ENCODE measurements at regions not wholly inside any gene's neighbourhood (a gene's known extent, or its start where the extent isn't known, plus 50 kb on each side); places are given as distances from the start of the nearest gene placed in this dataset.
"Not testable (repeated sequence)": the region's sequence is repeated elsewhere in the genome, so short reads cannot be mapped to it uniquely, and the experiment has no call there.

- Histone ChIP-seq H3K9me3 (ENCODE audit: control insufficient read depth, low read depth, low read length) (no peaks in the 10 kb centered on the region), H3K36me3 (ENCODE audit: control insufficient read depth, insufficient read depth, low read length) (no peaks in the 10 kb centered on the region), H3K27ac (ENCODE audit: low read length) (no peak overlapping the region), H3K4me1 (ENCODE audit: control insufficient read depth, insufficient read depth, low read length) (no peaks in the 10 kb centered on the region), H3K27me3 (ENCODE audit: control insufficient read depth, insufficient read depth, low read length) (no peaks in the 10 kb centered on the region), H3K4me3 (ENCODE audit: low read length) (no peak overlapping the region)
- DNase-seq, result no peak
- WGBS (ENCODE audit: insufficient coverage, low lambda C conversion rate), result no CpG with 5 or more reads among the region's 2 CpGs
These were observed 88.6 kb upstream of the FRMPD3 start for GRCh38 chrX:107360788-107361360.

GRCh38 chrX:107370185-107370584, 79.3 kb upstream of the FRMPD3 start:
- H3K4me3 ChIP-seq (ENCODE audit: low read length); H3K27me3 ChIP-seq (ENCODE audit: control insufficient read depth, insufficient read depth, low read length); DNase-seq; H3K36me3 ChIP-seq (ENCODE audit: control insufficient read depth, insufficient read depth, low read length); H3K4me1 ChIP-seq (ENCODE audit: control insufficient read depth, insufficient read depth, low read length); H3K27ac ChIP-seq (ENCODE audit: low read length); H3K9me3 ChIP-seq (ENCODE audit: control insufficient read depth, low read depth, low read length): not testable (repeated sequence)
- no CpG with 5 or more reads among the region's 3 CpGs for WGBS (ENCODE audit: insufficient coverage, low lambda C conversion rate)

- Histone ChIP-seq H3K27me3 (ENCODE audit: control insufficient read depth, insufficient read depth, low read length) (no peaks in the 10 kb centered on the region), H3K36me3 (ENCODE audit: control insufficient read depth, insufficient read depth, low read length) (no peaks in the 10 kb centered on the region), H3K27ac (ENCODE audit: low read length) (no peak overlapping the region), H3K9me3 (ENCODE audit: control insufficient read depth, low read depth, low read length) (no peaks in the 10 kb centered on the region), H3K4me1 (ENCODE audit: control insufficient read depth, insufficient read depth, low read length) (no peaks in the 10 kb centered on the region), H3K4me3 (ENCODE audit: low read length) (no peak overlapping the region)
- DNase-seq, result no peak
- no CpG with 5 or more reads among the region's 2 CpGs for WGBS (ENCODE audit: insufficient coverage, low lambda C conversion rate)
These were observed 75.3 kb upstream of the FRMPD3 start for GRCh38 chrX:107374132-107374531.

- Histone ChIP-seq H3K27me3 (ENCODE audit: control insufficient read depth, insufficient read depth, low read length) (no peaks in the 10 kb centered on the region), H3K27ac (ENCODE audit: low read length) (no peak overlapping the region), H3K36me3 (ENCODE audit: control insufficient read depth, insufficient read depth, low read length) (no peaks in the 10 kb centered on the region), H3K9me3 (ENCODE audit: control insufficient read depth, low read depth, low read length) (no peaks in the 10 kb centered on the region), H3K4me3 (ENCODE audit: low read length) (no peak overlapping the region), H3K4me1 (ENCODE audit: control insufficient read depth, insufficient read depth, low read length) (no peaks in the 10 kb centered on the region)
- no peak for DNase-seq
These were observed 74.6 kb upstream of the FRMPD3 start for GRCh38 chrX:107374831-107375230.

GRCh38 chrX:107376186-107376585, 73.3 kb upstream of the FRMPD3 start:
- H3K4me3 ChIP-seq (ENCODE audit: low read length); H3K27me3 ChIP-seq (ENCODE audit: control insufficient read depth, insufficient read depth, low read length); H3K36me3 ChIP-seq (ENCODE audit: control insufficient read depth, insufficient read depth, low read length); H3K4me1 ChIP-seq (ENCODE audit: control insufficient read depth, insufficient read depth, low read length); H3K9me3 ChIP-seq (ENCODE audit: control insufficient read depth, low read depth, low read length); H3K27ac ChIP-seq (ENCODE audit: low read length); DNase-seq: not testable (repeated sequence)

GRCh38 chrX:107384397-107385105, 64.9 kb upstream of the FRMPD3 start:
- Histone ChIP-seq H3K27ac (ENCODE audit: low read length) (no peak overlapping the region), H3K4me3 (ENCODE audit: low read length) (no peak overlapping the region), H3K27me3 (ENCODE audit: control insufficient read depth, insufficient read depth, low read length) (no peaks in the 10 kb centered on the region), H3K9me3 (ENCODE audit: control insufficient read depth, low read depth, low read length) (no peaks in the 10 kb centered on the region), H3K36me3 (ENCODE audit: control insufficient read depth, insufficient read depth, low read length) (no peaks in the 10 kb centered on the region), H3K4me1 (ENCODE audit: control insufficient read depth, insufficient read depth, low read length) (no peaks in the 10 kb centered on the region)
- WGBS (ENCODE audit: insufficient coverage, low lambda C conversion rate), result no CpG with 5 or more reads among the region's 8 CpGs
- no peak for DNase-seq

- DNase-seq, result no peak
- no peak overlapping the region for H3K27ac ChIP-seq (ENCODE audit: low read length)
- no peaks in the 10 kb centered on the region for H3K27me3 ChIP-seq (ENCODE audit: control insufficient read depth, insufficient read depth, low read length)
- 60% methylated on average over 1 of the region's 2 CpGs for WGBS (ENCODE audit: insufficient coverage, low lambda C conversion rate)
- no peak overlapping the region for H3K4me3 ChIP-seq (ENCODE audit: low read length)
- no peaks in the 10 kb centered on the region for H3K4me1 ChIP-seq (ENCODE audit: control insufficient read depth, insufficient read depth, low read length)
- no peaks in the 10 kb centered on the region for H3K9me3 ChIP-seq (ENCODE audit: control insufficient read depth, low read depth, low read length)
- no peaks in the 10 kb centered on the region for H3K36me3 ChIP-seq (ENCODE audit: control insufficient read depth, insufficient read depth, low read length)
These were observed 59.7 kb upstream of the FRMPD3 start for GRCh38 chrX:107389726-107390125.

- not testable (repeated sequence) for H3K36me3 ChIP-seq (ENCODE audit: control insufficient read depth, insufficient read depth, low read length); H3K9me3 ChIP-seq (ENCODE audit: control insufficient read depth, low read depth, low read length)
- WGBS (ENCODE audit: insufficient coverage, low lambda C conversion rate), result no CpG with 5 or more reads among the region's 1 CpG
These were observed 55.8 kb upstream of the FRMPD3 start for GRCh38 chrX:107393656-107394055.

GRCh38 chrX:107396235-107396634, 53.2 kb upstream of the FRMPD3 start:
- Histone ChIP-seq H3K36me3 (ENCODE audit: control insufficient read depth, insufficient read depth, low read length) (no peaks in the 10 kb centered on the region), H3K27ac (ENCODE audit: low read length) (no peak overlapping the region), H3K4me1 (ENCODE audit: control insufficient read depth, insufficient read depth, low read length) (no peaks in the 10 kb centered on the region), H3K4me3 (ENCODE audit: low read length) (no peak overlapping the region), H3K27me3 (ENCODE audit: control insufficient read depth, insufficient read depth, low read length) (no peaks in the 10 kb centered on the region), H3K9me3 (ENCODE audit: control insufficient read depth, low read depth, low read length) (no peaks in the 10 kb centered on the region)
- DNase-seq, result no peak
- no CpG with 5 or more reads among the region's 1 CpG for WGBS (ENCODE audit: insufficient coverage, low lambda C conversion rate)

More at GRCh38 chrX:107393656-107394055, 55.8 kb upstream of the FRMPD3 start:
- not testable (repeated sequence) for H3K4me3 ChIP-seq (ENCODE audit: low read length); H3K27ac ChIP-seq (ENCODE audit: low read length); H3K27me3 ChIP-seq (ENCODE audit: control insufficient read depth, insufficient read depth, low read length); DNase-seq; H3K4me1 ChIP-seq (ENCODE audit: control insufficient read depth, insufficient read depth, low read length)

- DNase-seq, result no peak
These were observed 52.7 kb upstream of the FRMPD3 start for GRCh38 chrX:107396783-107397182.

GRCh38 chrX:107398115-107398514, 51.3 kb upstream of the FRMPD3 start:
- Histone ChIP-seq H3K27me3 (ENCODE audit: control insufficient read depth, insufficient read depth, low read length) (no peaks in the 10 kb centered on the region), H3K27ac (ENCODE audit: low read length) (no peak overlapping the region), H3K4me3 (ENCODE audit: low read length) (no peak overlapping the region), H3K4me1 (ENCODE audit: control insufficient read depth, insufficient read depth, low read length) (no peaks in the 10 kb centered on the region), H3K9me3 (ENCODE audit: control insufficient read depth, low read depth, low read length) (no peaks in the 10 kb centered on the region), H3K36me3 (ENCODE audit: control insufficient read depth, insufficient read depth, low read length) (no peaks in the 10 kb centered on the region)
- DNase-seq, result no peak

More at GRCh38 chrX:107396783-107397182, 52.7 kb upstream of the FRMPD3 start:
- no peaks in the 10 kb centered on the region for H3K36me3 ChIP-seq (ENCODE audit: control insufficient read depth, insufficient read depth, low read length)
- H3K4me1 ChIP-seq (ENCODE audit: control insufficient read depth, insufficient read depth, low read length), result no peaks in the 10 kb centered on the region
- WGBS (ENCODE audit: insufficient coverage, low lambda C conversion rate), result no CpG with 5 or more reads among the region's 6 CpGs
- H3K9me3 ChIP-seq (ENCODE audit: control insufficient read depth, low read depth, low read length), result no peaks in the 10 kb centered on the region
- H3K27ac ChIP-seq (ENCODE audit: low read length), result no peak overlapping the region
- H3K4me3 ChIP-seq (ENCODE audit: low read length), result no peak overlapping the region
- H3K27me3 ChIP-seq (ENCODE audit: control insufficient read depth, insufficient read depth, low read length), result no peaks in the 10 kb centered on the region

Measured in large intestine (tissue), 3 donors.